ENCODE measurements at regions not wholly inside any gene's neighbourhood (a gene's known extent, or its start where the extent isn't known, plus 50 kb on each side); places are given as distances from the start of the nearest gene placed in this dataset.

- no peak overlapping the region for H2AFZ ChIP-seq (ENCODE audit: low read depth, low read length)
Observed at GRCh38 chr6:140002396-140003022, 628.1 kb upstream of the CITED2 start.

GRCh38 chr6:140001821-140002341 is 627.4 kb upstream of the CITED2 start:
- DNase-seq (ENCODE audit: extremely low read depth in 1 of 4, low spot score in 3 of 4) (no peak), ATAC-seq (no peak), FAIRE-seq (no peak)
- H3K79me2 ChIP-seq (ENCODE audit: control insufficient read depth, insufficient read depth, low read length): no peaks in the 10 kb centered on the region
- TF ChIP-seq ZNF407 (IDR thresholded peaks at IDR 0.05; ENCODE audit: low read depth): no peak
- no peak for TF ChIP-seq NR2C1 (IDR thresholded peaks at IDR 0.05)
- TF ChIP-seq NR2C1 (tag; IDR thresholded peaks at IDR 0.05): no peak
- H2AFZ ChIP-seq (ENCODE audit: low read depth, low read length): no peak overlapping the region
- WGBS (ENCODE audit: insufficient coverage, low coverage, missing lambda C conversion rate): 21% methylated on average over 5 of the region's 5 CpGs
- H3K27me3 ChIP-seq (ENCODE audit: control insufficient read depth in 2 of 2, insufficient read depth in 2 of 2, low read length in 2 of 2): no peaks in the 10 kb centered on the region
- no peak overlapping the region for H3K4me2 ChIP-seq (ENCODE audit: insufficient read depth, low read length)
- H3K4me3 ChIP-seq: no peak overlapping the region
- H4K20me1 ChIP-seq (replicated peaks; ENCODE audit: control insufficient read depth, insufficient read depth, low read length): no peaks in the 10 kb centered on the region
- in situ Hi-C loops (cut with MboI): no loop called here
- no peaks in the 10 kb centered on the region for H3K9me1 ChIP-seq (ENCODE audit: control insufficient read depth, insufficient read depth, low read length)
- CTCF ChIA-PET (ENCODE audit: low intra/inter-chr PET ratio): interaction anchor here (0.6 kb wide), 1 partner anchor 66 kb away, joined by 3 read pairs; no protein-coding TSS in a partner anchor
- H3K9ac ChIP-seq (ENCODE audit: insufficient read depth in 1 of 2, low read depth in 2 of 2, low read length in 2 of 2): no peak overlapping the region
- H3K4me1 ChIP-seq (replicated peaks in 1 of 2; ENCODE audit: control insufficient read depth in 2 of 2, insufficient read depth in 2 of 2, low read length in 2 of 2): peaks cover 0 to 3% of the 10 kb centered on the region in 2 experiments; a peak in 1 of 5 replicates
- no peaks in the 10 kb centered on the region for H3K9me3 ChIP-seq (replicated peaks; ENCODE audit: control insufficient read depth, insufficient read depth, low read depth, low read length)
- BruUV-seq (replicated peaks): no TSS peak
- no peak overlapping the region for H3K27ac ChIP-seq (ENCODE audit: extremely low read depth, low read depth, low read length)
- no peaks in the 10 kb centered on the region for H3K36me3 ChIP-seq (ENCODE audit: control insufficient read depth, insufficient read depth, low read length)
- intact Hi-C loops (cut with micrococcal nuclease): no loop called here
- POLR2A ChIA-PET: no interaction called here

More at GRCh38 chr6:140002396-140003022, 628.1 kb upstream of the CITED2 start:
- ATAC-seq (no peak), FAIRE-seq (no peak), DNase-seq (ENCODE audit: extremely low read depth in 1 of 4, low spot score in 3 of 4) (no peak)
- Histone ChIP-seq H3K27ac (ENCODE audit: extremely low read depth, low read depth, low read length) (no peak overlapping the region), H3K27me3 (ENCODE audit: control insufficient read depth in 2 of 2, insufficient read depth in 2 of 2, low read length in 2 of 2) (no peaks in the 10 kb centered on the region), H3K9me1 (ENCODE audit: control insufficient read depth, insufficient read depth, low read length) (no peaks in the 10 kb centered on the region), H3K9ac (ENCODE audit: insufficient read depth in 1 of 2, low read depth in 2 of 2, low read length in 2 of 2) (no peak overlapping the region), H3K4me1 (replicated peaks in 1 of 2; ENCODE audit: control insufficient read depth in 2 of 2, insufficient read depth in 2 of 2, low read length in 2 of 2) (peaks cover 0 to 3% of the 10 kb centered on the region in 2 experiments; a peak in 1 of 5 replicates), H3K79me2 (ENCODE audit: control insufficient read depth, insufficient read depth, low read length) (no peaks in the 10 kb centered on the region), H3K36me3 (ENCODE audit: control insufficient read depth, insufficient read depth, low read length) (no peaks in the 10 kb centered on the region), H3K4me3 (no peak overlapping the region), H3K4me2 (ENCODE audit: insufficient read depth, low read length) (no peak overlapping the region), H3K9me3 (replicated peaks; ENCODE audit: control insufficient read depth, insufficient read depth, low read depth, low read length) (peaks cover 2% of the 10 kb centered on the region; the same call in 1 of the 2 replicates), H4K20me1 (replicated peaks; ENCODE audit: control insufficient read depth, insufficient read depth, low read length) (no peaks in the 10 kb centered on the region)
- intact Hi-C loops (cut with micrococcal nuclease): no loop called here
- 12% methylated on average over 4 of the region's 4 CpGs for WGBS (ENCODE audit: insufficient coverage, low coverage, missing lambda C conversion rate)
- no peak for TF ChIP-seq ZNF778 (CRISPR knock-in tag; IDR thresholded peaks at IDR 0.05)
- no peak for TF ChIP-seq RBM39 (optimal IDR thresholded peaks at IDR 0.05; ENCODE audit: low read depth, low read length)
- TF ChIP-seq ZNF133 (CRISPR knock-in tag; IDR thresholded peaks at IDR 0.05): no peak
- no peak for TF ChIP-seq RUNX1 (IDR thresholded peaks at IDR 0.05; ENCODE audit: low read depth)
- no peak for TF ChIP-seq SMAD2 (IDR thresholded peaks at IDR 0.05; ENCODE audit: low read depth, low read length)
- TF ChIP-seq ZKSCAN1 (IDR thresholded peaks at IDR 0.05; ENCODE audit: low read depth, low read length): no peak
- ChIA-PET CTCF (ENCODE audit: low intra/inter-chr PET ratio) (no interaction called here), POLR2A (no interaction called here)
- BruUV-seq (replicated peaks): no TSS peak
- in situ Hi-C loops (cut with MboI): no loop called here

All from K562 (cell line).